Erythroblast (primary cell): ENCODE measurements at regions not wholly inside any gene's neighbourhood (a gene's known extent, or its start where the extent isn't known, plus 50 kb on each side); places are given as distances from the start of the nearest gene placed in this dataset.

ENCODE experiments used
- GATA1 ChIP-seq: IDR thresholded peaks from 2 replicates; pipeline ENCODE4 v1.6.1; 2011; ENCODE audit warnings: low read depth, mild to moderate bottlenecking, control low read depth, low read length, moderate library complexity
- POLR2A ChIP-seq: IDR thresholded peaks from 2 replicates; pipeline ENCODE4 v1.6.1; 2011; ENCODE audit warnings: mild to moderate bottlenecking, low read length

- TF ChIP-seq POLR2A (no peak), GATA1 (no peak)
Measured at GRCh38 chr20:6339176-6339575, 216.3 kb upstream of the FERMT1 start.
